ENCODE measurements at regions not wholly inside any gene's neighbourhood (a gene's known extent, or its start where the extent isn't known, plus 50 kb on each side); places are given as distances from the start of the nearest gene placed in this dataset.
"Not testable (repeated sequence)": the region's sequence is repeated elsewhere in the genome, so short reads cannot be mapped to it uniquely, and the experiment has no call there.

GRCh38 chr16:72639494-72639893, 408.4 kb downstream of the ZFHX3 start:
- no peaks in the 10 kb centered on the region for H3K4me1 ChIP-seq
- peaks cover 0 to 5% (median 0%) of the 10 kb centered on the region in 6 donors for H3K36me3 ChIP-seq
- no peak for DNase-seq
- WGBS, 5 donors, result 94 to 97% (median 95%) methylated on average over 1 of the region's 1 CpG
- H3K27me3 ChIP-seq (replicated peaks in 1 of 7), result no peaks in the 10 kb centered on the region
- no peak for TF ChIP-seq POLR2A (IDR thresholded peaks at IDR 0.05)
- TF ChIP-seq POLR2AphosphoS5 (IDR thresholded peaks at IDR 0.05), result no peak
- TF ChIP-seq CTCF (IDR thresholded peaks at IDR 0.05 in 8 of 11, conservative IDR thresholded peaks at IDR 0.05 in 3 of 11), result no peak
- no peak overlapping the region for H3K4me3 ChIP-seq
- intact Hi-C loops (cut with DNase I; ENCODE audit: low total_unique reads), result no loop called here
- H3K9me3 ChIP-seq, result peaks cover 8 to 60% (median 43%) of the 10 kb centered on the region in 8 donors
- H3K27ac ChIP-seq, result no peak overlapping the region

GRCh38 chr16:72637306-72637705, 410.6 kb downstream of the ZFHX3 start:
- H3K36me3 ChIP-seq, result peaks cover 0 to 5% (median 0%) of the 10 kb centered on the region in 6 donors
- intact Hi-C loops (cut with DNase I; ENCODE audit: low total_unique reads), result no loop called here
- no peaks in the 10 kb centered on the region for H3K27me3 ChIP-seq (replicated peaks in 1 of 7)
- WGBS, 5 donors, result 72 to 88% (median 76%) methylated on average over 1 of the region's 1 CpG
- DNase-seq, result no peak
- no peak overlapping the region for H3K27ac ChIP-seq
- H3K4me3 ChIP-seq, result no peak overlapping the region
- no peaks in the 10 kb centered on the region for H3K4me1 ChIP-seq
- TF ChIP-seq POLR2AphosphoS5 (IDR thresholded peaks at IDR 0.05) (no peak), POLR2A (IDR thresholded peaks at IDR 0.05) (no peak), CTCF (IDR thresholded peaks at IDR 0.05 in 8 of 11, conservative IDR thresholded peaks at IDR 0.05 in 3 of 11) (no peak)
- peaks cover 8 to 52% (median 39%) of the 10 kb centered on the region in 8 donors for H3K9me3 ChIP-seq

- peaks cover 8 to 40% (median 25%) of the 10 kb centered on the region in 8 donors for H3K9me3 ChIP-seq
- DNase-seq, result no peak
- TF ChIP-seq POLR2A (IDR thresholded peaks at IDR 0.05) (no peak), POLR2AphosphoS5 (IDR thresholded peaks at IDR 0.05) (no peak), CTCF (IDR thresholded peaks at IDR 0.05 in 8 of 11, conservative IDR thresholded peaks at IDR 0.05 in 3 of 11) (no peak)
- 84 to 91% (median 86%) methylated on average over 5 of the region's 5 CpGs for WGBS, 5 donors
- no peaks in the 10 kb centered on the region for H3K27me3 ChIP-seq (replicated peaks in 1 of 7)
- no peaks in the 10 kb centered on the region for H3K4me1 ChIP-seq
- H3K27ac ChIP-seq, result no peak overlapping the region
- H3K4me3 ChIP-seq, result no peak overlapping the region
- H3K36me3 ChIP-seq, result peaks cover 0 to 5% (median 0%) of the 10 kb centered on the region in 6 donors
- intact Hi-C loops (cut with DNase I; ENCODE audit: low total_unique reads), result no loop called here
Measured at GRCh38 chr16:72635694-72636093, 412.2 kb downstream of the ZFHX3 start.

GRCh38 chr16:72635104-72635503, 412.8 kb downstream of the ZFHX3 start:
- H3K9me3 ChIP-seq, result peaks cover 8 to 35% (median 19%) of the 10 kb centered on the region in 8 donors
- DNase-seq, result no peak
- no peak overlapping the region for H3K27ac ChIP-seq
- peaks cover 0 to 5% (median 0%) of the 10 kb centered on the region in 6 donors for H3K36me3 ChIP-seq
- TF ChIP-seq POLR2A (IDR thresholded peaks at IDR 0.05) (no peak), CTCF (IDR thresholded peaks at IDR 0.05 in 8 of 11, conservative IDR thresholded peaks at IDR 0.05 in 3 of 11) (no peak), POLR2AphosphoS5 (IDR thresholded peaks at IDR 0.05) (no peak)
- H3K4me1 ChIP-seq, result no peaks in the 10 kb centered on the region
- intact Hi-C loops (cut with DNase I; ENCODE audit: low total_unique reads), result no loop called here
- H3K27me3 ChIP-seq (replicated peaks in 1 of 7), result no peaks in the 10 kb centered on the region
- H3K4me3 ChIP-seq, result no peak overlapping the region
- 87 to 96% (median 91%) methylated on average over 4 of the region's 4 CpGs for WGBS, 5 donors

GRCh38 chr16:72627182-72627896, 420.6 kb downstream of the ZFHX3 start:
- H3K4me3 ChIP-seq; H3K27me3 ChIP-seq (replicated peaks in 1 of 7); intact Hi-C loops (cut with DNase I; ENCODE audit: low total_unique reads); H3K9me3 ChIP-seq; H3K27ac ChIP-seq; H3K4me1 ChIP-seq; DNase-seq; H3K36me3 ChIP-seq: not testable (repeated sequence)
- 77 to 93% (median 86%) methylated on average over 19 to 28 of the region's 30 CpGs for WGBS, 5 donors
